Middle frontal gyrus (tissue), 1 donor: ENCODE measurements at regions not wholly inside any gene's neighbourhood (a gene's known extent, or its start where the extent isn't known, plus 50 kb on each side); places are given as distances from the start of the nearest gene placed in this dataset.

Experiments used
- DNase-seq: peaks from one replicate; pipeline ENCODE4 v3.0.0-alpha.2; 2015; ENCODE audit warnings: low spot score; ENCODE audit errors: extremely low spot score

DNA sequence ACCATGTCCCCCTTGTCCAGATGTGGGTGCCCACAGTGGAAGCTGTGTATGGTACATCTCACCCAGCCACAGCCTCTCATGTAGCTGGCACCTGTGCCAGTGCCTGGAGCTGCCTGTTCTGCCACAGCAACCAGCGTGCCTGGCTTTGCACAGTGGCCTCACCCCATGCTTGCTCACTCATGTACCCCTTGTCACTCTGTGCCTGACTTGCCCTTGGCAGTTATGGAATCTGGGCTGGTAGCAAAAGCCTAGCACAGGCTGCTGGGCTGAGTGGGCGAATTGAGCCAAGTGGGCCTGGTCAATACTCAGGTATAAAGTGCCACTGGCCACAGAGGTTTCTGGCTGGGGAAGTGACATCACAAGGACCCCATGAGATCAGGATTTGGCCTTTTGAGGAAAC is 264.2 kb downstream of the INSC start:
- no peak for DNase-seq

GRCh38 chr11:15379483-15379882 is 264.8 kb downstream of the INSC start:
- DNase-seq, result no peak

DNA sequence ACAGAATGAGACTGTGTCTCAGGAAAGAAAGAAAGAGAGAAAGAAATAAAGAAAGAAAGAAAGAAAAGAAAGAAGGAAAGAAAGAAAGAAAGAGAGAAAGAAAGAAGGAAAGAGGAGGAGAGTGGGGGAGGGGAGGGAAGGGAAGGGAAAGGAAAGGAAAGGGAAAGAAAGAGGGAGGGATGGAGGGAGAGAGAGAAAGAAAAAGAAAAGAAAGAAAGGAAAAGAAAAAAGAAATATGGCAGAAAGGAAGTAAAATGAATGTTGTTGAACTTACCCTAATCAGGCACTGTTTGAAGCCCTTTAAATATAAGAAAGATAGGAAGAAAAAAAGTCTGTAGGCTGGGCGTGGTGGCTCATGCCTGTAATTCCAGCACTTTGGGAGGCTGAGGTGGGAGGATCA is 276.1 kb downstream of the INSC start:
- DNase-seq, result no peak

DNA sequence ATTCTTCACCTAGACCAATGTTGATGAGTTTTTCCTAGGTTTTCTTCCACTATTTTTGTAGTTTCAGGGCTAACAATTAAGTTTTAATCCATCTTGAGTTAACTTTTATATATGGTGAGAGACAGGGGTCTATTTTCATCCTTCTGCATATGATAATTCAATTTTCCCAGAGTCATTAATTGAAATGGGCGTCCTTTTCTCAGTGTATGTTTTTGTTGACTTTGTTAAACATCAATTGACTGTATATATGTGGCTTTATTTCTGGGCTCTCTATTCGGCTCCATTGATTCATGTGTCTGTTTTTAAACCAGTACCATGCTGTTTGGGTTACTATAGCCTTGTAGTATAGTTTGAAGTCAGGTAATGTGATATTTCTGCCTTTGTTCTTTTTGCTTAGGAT is 282.1 kb downstream of the INSC start:
- no peak for DNase-seq

- no peak for DNase-seq
Observed at GRCh38 chr11:15406851-15407351, 292.2 kb downstream of the INSC start.

DNA sequence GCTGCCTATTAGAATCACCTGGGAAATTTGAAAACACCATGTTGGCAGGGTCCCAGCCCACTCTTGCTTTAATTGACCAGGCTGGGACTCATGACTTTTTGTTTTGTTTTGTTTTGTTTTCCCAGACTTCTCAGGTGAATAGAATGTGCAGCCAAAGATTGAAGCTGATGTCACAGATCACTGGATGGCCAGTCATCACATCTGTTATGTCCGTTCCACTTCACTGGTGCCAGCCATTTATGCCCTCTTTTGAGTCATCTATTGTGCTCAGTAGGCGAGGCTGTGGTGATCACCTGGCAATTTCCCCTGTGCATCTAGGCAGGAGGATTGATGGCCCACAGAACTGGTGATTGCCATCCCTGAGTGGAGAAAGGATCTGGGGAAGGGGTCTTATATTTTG is 297.3 kb downstream of the INSC start:
- no peak for DNase-seq

DNA sequence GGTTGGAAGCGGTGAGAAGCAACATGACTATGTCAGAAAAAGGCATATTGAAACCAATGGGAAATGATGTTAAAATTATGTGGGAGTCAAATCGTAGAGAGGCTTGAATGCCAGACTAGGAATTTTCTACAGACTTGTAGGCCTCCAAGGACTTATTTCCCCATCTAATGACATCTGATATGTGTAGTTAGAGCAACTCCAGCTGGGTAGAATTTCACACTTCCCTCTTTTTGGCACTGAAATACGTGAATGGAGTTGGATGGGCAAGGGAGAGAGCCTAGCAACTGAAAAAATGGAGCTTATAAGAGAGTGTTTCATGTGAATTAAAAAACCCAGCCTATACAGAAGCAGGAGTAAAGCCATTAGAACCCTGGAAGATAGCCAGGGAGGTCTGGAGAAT is 304.2 kb downstream of the INSC start:
- DNase-seq, result no peak

DNA sequence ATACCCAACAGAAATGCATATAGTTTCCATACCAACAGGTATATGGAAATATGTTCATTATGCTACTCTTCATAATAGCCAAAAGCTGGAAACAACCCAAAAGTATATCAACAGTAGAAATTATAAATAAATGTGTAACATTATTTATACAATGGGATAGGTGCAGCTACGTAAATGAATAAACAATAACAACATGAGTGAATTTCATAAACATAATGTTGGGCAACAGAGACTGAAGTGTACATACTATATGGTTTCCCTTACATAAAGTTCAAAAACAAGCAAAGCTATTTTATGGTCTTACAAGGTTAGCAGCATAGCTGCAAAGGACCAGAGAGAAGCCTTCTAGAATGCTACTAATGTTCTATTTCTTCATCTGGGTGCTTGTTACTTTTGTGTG is 305.0 kb downstream of the INSC start:
- no peak for DNase-seq

DNA sequence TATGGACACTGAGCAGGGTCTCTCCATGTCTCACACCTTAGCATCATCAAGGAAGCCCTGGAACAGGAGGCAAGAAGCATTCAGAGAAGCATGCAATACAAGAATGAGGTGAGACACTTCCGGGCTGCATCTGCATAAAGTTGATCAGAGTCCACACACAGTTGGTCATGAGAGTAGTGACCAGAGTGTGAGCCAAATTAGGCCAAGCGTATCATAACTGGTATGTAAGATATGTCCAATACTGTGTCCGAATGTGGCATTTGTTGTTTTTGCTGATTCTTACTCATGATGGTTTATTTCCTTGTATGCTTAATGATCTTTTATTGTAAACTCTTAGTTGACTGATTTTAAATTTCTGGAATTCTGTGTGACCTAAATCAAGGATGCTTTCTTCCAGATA is 315.7 kb downstream of the INSC start:
- no peak for DNase-seq

- DNase-seq, result no peak
Observed at GRCh38 chr11:15434529-15434928, 319.8 kb downstream of the INSC start.

DNA sequence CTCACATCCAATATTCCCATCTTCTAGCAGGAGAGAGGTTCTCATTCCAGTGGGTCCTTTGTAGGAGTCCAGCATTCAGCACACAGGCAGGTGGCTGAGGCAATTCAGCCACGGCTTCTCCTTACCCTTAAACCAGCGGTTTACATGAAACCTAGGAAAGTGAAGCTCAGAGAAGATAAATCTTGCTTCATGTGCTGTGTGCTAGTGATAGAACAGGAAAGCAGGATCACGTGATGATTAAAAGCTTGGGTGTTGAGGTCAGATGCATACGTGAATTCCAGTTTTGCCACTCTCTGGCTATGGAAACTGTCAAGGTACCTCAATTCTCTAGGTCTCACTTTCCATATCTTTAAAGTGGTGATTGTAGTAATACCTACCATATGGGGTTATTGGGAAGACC is 331.6 kb downstream of the INSC start:
- no peak for DNase-seq

DNA sequence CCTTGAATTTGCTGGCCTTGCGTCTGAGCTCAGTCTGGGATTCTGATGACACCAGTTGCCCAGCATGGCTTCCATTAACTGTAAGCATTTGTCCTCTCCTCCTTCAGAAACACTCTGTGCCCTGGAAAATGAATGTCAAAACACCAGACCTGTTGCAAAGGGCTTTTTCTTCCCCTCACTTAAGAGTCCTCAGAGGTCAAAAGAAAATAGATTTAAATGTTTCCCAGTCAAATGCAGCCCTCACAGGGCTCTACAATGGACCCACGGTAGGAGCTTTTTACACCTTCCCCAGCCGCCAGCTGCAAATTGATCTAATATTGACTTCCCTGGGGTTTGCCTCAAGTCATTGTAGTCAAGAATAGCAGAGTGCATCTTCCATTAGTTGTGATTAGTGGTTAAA is 332.2 kb downstream of the INSC start:
- DNase-seq, result no peak

- no peak for DNase-seq
Observed at GRCh38 chr11:15451713-15452112, 337.0 kb downstream of the INSC start.

DNA sequence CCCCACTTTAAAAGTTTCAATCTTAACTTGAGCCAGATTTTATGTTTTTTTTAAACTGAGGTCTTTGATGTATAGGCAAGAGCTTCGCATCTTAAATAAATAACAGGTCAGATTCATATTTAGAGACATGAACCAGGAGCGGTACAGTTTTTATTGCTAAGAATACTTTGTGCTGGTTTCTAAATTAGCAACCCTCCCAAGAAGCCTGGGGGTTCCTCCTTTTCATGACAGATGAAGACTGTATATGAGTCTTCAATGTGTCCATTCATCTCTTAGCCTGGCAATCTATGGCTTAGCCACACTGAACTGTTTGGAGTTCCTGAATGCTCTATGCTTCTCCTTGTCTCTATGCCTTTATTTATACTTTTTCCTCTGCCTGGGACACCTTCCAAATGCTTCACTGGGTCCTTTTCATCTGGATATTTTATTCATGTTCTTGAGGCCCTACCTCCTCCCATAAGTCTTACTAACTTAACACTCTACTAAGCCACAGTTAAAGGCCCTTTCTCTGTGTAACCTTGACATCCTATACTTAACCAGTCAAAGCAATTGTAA is 338.6 kb downstream of the INSC start:
- no peak for DNase-seq

DNA sequence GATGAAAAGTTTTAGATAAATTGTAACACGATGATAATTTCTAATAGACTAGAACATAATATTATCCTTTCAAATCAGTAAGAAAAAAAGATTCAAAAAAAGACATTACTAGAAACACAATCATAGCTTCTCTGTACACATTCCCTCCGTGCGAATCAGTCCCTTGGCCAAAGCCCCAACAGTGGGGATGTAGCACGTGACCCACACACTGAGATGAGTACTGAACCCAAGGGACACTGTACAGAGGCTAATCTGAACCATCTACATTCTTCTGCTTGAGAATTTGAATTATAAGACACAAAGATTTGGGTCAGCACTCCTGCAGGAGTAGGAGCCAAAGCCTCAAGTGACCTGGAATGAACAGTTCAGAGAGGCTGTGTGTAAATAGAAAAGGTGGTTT is 353.7 kb downstream of the INSC start:
- DNase-seq, result no peak

- no peak for DNase-seq
Observed at GRCh38 chr11:15471048-15471894, 356.5 kb downstream of the INSC start.

DNA sequence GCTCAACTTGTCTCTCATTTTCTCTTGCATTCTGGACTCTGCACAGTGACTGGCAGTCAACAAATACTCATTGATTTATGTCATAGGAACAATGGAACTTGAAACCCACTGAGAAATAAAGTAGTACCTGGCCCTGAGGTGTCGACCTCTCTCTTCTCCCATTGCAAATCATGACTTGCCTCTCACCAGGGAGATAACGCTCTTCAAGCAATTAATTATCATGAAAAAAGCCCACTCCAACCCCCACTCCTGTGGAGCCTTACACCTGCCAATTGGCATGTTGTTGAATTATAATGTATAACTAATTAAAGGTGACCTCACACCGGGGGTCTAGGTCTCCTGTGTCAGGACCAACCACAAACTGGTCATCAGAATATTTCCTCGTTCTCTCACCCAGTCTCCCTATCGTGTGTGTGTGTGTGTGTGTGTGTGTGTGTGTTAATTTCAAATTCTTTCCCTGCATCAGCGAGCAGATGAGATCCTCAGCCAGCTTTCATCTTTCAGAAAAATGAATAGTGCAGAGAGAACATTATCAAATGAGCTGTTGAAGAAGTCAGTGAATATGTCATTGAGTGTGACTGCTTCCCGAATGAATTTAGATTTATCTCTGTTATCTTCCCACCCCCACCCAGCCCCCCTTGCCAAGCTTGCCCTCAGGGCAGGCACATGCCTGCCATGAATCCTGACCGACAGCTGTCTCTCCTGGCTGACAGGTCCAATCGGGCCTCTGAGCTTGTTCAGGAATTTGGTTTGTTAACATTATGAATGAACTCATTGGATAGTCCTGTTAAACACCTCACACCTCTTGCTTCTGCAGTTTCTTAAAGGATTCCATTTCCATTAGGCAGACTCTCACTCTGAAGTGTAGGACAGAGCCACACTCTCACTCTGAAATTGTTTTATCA is 357.4 kb downstream of the INSC start:
- DNase-seq, result no peak

DNA sequence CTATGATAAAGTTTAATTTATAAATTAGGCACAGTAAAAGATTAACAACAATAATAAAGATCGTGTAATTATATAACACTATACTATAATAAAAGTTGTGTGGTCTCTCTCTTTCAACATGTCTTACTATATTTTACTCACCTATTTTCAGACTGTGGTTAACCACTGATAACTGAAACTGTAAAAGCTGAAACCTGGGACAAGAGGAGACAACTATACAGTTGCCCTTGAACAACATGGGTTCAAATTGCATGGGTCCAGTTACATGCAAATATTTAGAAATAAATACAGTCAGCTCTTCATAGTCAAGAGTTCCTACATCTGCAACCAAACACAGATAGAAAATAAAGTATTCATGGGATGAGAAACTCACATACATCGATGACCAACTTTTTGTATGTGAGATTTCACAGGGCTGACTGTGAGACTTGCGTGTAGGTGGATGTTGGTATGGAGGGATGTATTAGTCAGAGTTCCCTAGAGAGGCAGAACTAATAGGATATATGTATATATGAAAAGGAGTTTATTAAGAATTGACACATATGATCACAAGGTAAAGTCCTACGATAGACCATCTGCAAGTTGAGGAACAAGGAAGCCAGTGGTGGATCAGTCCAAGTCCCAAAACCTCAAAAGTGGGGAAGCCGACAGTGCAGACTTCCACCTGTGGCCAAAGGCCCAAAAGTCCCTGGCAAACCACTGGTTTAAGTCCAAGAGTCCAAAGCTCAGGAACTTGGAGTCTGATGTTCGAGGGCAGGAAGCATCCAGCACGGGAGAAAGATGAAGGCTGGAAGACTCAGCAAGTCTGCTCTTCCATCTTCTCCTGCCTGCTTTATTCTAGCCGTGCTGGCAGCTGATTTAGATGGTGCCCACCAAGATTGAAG is 359.5 kb downstream of the INSC start:
- no peak for DNase-seq

DNA sequence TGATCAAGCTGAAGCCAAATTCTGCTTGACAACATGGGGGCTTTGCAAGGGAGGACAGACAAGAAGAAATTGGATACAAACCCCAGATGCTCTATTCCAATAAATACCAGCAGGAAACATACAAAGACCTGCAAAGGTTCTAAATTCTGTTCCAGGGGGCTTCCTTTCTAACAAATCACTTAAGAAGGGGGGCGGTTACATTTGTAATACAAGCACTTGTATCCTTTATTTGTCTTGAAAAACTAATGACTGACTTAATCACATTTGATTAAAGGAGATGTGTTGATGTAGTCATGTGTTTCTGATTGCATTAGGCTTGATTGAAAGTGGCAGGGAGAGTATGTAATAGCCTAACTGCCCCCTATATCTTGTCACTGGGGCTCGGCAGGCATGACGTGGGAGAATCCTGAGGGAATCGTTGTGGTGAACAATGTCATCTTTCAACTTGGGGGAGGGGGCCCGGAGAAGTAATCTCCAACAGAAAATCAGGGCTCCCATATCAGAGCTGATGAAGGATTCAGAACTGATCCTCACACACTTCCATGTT is 361.7 kb downstream of the INSC start:
- no peak for DNase-seq

DNA sequence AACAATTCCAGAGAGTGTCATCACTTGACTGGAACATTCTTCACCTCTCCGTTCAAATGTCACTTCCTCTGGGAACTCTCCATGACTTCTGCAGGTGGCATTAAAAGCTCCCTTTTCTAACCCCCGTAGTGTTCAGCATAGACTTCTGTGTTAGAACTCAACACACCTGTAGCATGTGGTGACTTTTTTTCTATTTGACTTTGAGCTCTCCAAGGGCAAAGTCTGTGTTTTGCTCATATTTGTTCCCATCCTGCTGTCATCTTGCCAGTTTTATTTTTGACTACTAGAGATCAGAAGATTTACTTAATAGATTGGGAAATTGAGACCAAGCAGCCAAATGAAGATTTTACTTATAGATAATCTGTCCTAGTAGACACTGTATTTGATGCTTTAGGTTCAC is 367.1 kb downstream of the INSC start:
- DNase-seq, result no peak

DNA sequence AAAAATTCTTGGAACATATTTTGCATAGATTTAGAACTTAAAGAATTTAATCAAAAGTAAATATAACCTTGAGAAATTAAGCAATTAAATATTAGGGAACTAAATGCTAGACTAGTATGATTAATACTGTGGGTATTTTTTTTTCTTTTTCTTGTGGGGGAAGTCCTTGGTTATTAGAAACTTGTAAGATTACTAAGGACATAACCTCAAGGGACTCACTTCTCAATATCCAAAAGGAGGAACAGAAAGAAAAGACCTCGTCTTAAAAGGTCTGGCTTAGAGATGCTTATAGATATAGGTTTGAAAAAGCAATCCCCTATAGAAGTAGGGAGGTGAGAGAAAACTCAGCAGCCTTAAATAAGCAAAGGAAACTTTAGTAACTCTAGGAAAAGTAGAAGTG is 368.5 kb downstream of the INSC start:
- DNase-seq, result no peak
